ENCODE measurements at regions not wholly inside any gene's neighbourhood (a gene's known extent, or its start where the extent isn't known, plus 50 kb on each side); places are given as distances from the start of the nearest gene placed in this dataset.

- no peak for DNase-seq (ENCODE audit: extremely low read depth, low read depth)
These were observed 64.2 kb upstream of the CPEB4 start for GRCh38 chr5:173823721-173824567.

- no peak for DNase-seq (ENCODE audit: extremely low read depth, low read depth)
These were observed 62.8 kb upstream of the CPEB4 start for GRCh38 chr5:173825215-173825865.

- DNase-seq (ENCODE audit: extremely low read depth, low read depth), result no peak
These were observed 62.1 kb upstream of the CPEB4 start for GRCh38 chr5:173826086-173826427.

GRCh38 chr5:173826428-173827350 is 61.5 kb upstream of the CPEB4 start:
- no peak for DNase-seq (ENCODE audit: extremely low read depth, low read depth)

GRCh38 chr5:173828952-173829351 is 59.2 kb upstream of the CPEB4 start:
- DNase-seq (ENCODE audit: extremely low read depth, low read depth), result no peak

GRCh38 chr5:173829826-173830225 is 58.3 kb upstream of the CPEB4 start:
- no peak for DNase-seq (ENCODE audit: extremely low read depth, low read depth)

- no peak for DNase-seq (ENCODE audit: extremely low read depth, low read depth)
These were observed 57.7 kb upstream of the CPEB4 start for GRCh38 chr5:173830421-173830820.

GRCh38 chr5:173831196-173831914 is 56.8 kb upstream of the CPEB4 start:
- DNase-seq (ENCODE audit: extremely low read depth, low read depth), result no peak

GRCh38 chr5:173832386-173832785 is 55.8 kb upstream of the CPEB4 start:
- DNase-seq (ENCODE audit: extremely low read depth, low read depth), result no peak

GRCh38 chr5:173833196-173833985 is 54.8 kb upstream of the CPEB4 start:
- DNase-seq (ENCODE audit: extremely low read depth, low read depth), result no peak

- DNase-seq (ENCODE audit: extremely low read depth, low read depth), result no peak
These were observed 53.9 kb upstream of the CPEB4 start for GRCh38 chr5:173834071-173834771.

GRCh38 chr5:173835131-173835530 is 53.0 kb upstream of the CPEB4 start:
- no peak for DNase-seq (ENCODE audit: extremely low read depth, low read depth)

GRCh38 chr5:173835661-173836060 is 52.5 kb upstream of the CPEB4 start:
- DNase-seq (ENCODE audit: extremely low read depth, low read depth), result no peak

- no peak for DNase-seq (ENCODE audit: extremely low read depth, low read depth)
These were observed 50.5 kb upstream of the CPEB4 start for GRCh38 chr5:173837654-173838053.
